ENCODE measurements at regions not wholly inside any gene's neighbourhood (a gene's known extent, or its start where the extent isn't known, plus 50 kb on each side); places are given as distances from the start of the nearest gene placed in this dataset.

GRCh38 chr12:114616081-114616480, 67.9 kb downstream of the TBX3 start:
- peaks cover 10% of the 10 kb centered on the region for H3K9me3 Mint-ChIP-seq (ENCODE audit: low read depth)
- H3K27me3 Mint-ChIP-seq = no peaks in the 10 kb centered on the region
- peaks cover 15% of the 10 kb centered on the region for H3K4me1 Mint-ChIP-seq (ENCODE audit: low read depth)
- no peak for TF ChIP-seq CTCF (IDR thresholded peaks at IDR 0.05; ENCODE audit: unreplicated experiment)
- no peak overlapping the region for H3K4me3 Mint-ChIP-seq (ENCODE audit: low read depth)
- no peak for DNase-seq (ENCODE audit: low spot score, unreplicated experiment)
- peaks cover 2% of the 10 kb centered on the region for H3K36me3 Mint-ChIP-seq (ENCODE audit: insufficient read depth)
- no peak overlapping the region for H3K27ac Mint-ChIP-seq

- Mint-ChIP-seq H3K27ac (no peak overlapping the region), H3K4me1 (ENCODE audit: low read depth) (peaks cover 16% of the 10 kb centered on the region), H3K27me3 (no peaks in the 10 kb centered on the region), H3K4me3 (ENCODE audit: low read depth) (no peak overlapping the region), H3K36me3 (ENCODE audit: insufficient read depth) (peaks cover 2% of the 10 kb centered on the region), H3K9me3 (ENCODE audit: low read depth) (peaks cover 10% of the 10 kb centered on the region)
- DNase-seq (ENCODE audit: low spot score, unreplicated experiment) = no peak
- no peak for TF ChIP-seq CTCF (IDR thresholded peaks at IDR 0.05; ENCODE audit: unreplicated experiment)
Observed at GRCh38 chr12:114614040-114614439, 69.9 kb downstream of the TBX3 start.

- H3K9me3 Mint-ChIP-seq (ENCODE audit: low read depth) = peaks cover 3% of the 10 kb centered on the region
- H3K36me3 Mint-ChIP-seq (ENCODE audit: insufficient read depth) = no peaks in the 10 kb centered on the region
- no peak for DNase-seq (ENCODE audit: low spot score, unreplicated experiment)
- H3K4me3 Mint-ChIP-seq (ENCODE audit: low read depth) = peak overlapping the region; percentile 5
- H3K27ac Mint-ChIP-seq = peak overlapping the region; percentile 72
- TF ChIP-seq CTCF (IDR thresholded peaks at IDR 0.05; ENCODE audit: unreplicated experiment) = no peak
- H3K27me3 Mint-ChIP-seq = no peaks in the 10 kb centered on the region
- peaks cover 19% of the 10 kb centered on the region for H3K4me1 Mint-ChIP-seq (ENCODE audit: low read depth)
Observed at GRCh38 chr12:114612062-114612461, 71.9 kb downstream of the TBX3 start.

GRCh38 chr12:114611145-114612018, 72.6 kb downstream of the TBX3 start:
- Mint-ChIP-seq H3K36me3 (ENCODE audit: insufficient read depth) (no peaks in the 10 kb centered on the region), H3K4me1 (ENCODE audit: low read depth) (peaks cover 19% of the 10 kb centered on the region), H3K27ac (peak overlapping the region; percentile 72), H3K9me3 (ENCODE audit: low read depth) (peaks cover 3% of the 10 kb centered on the region), H3K4me3 (ENCODE audit: low read depth) (no peak overlapping the region), H3K27me3 (no peaks in the 10 kb centered on the region)
- DNase-seq (ENCODE audit: low spot score, unreplicated experiment) = no peak
- TF ChIP-seq CTCF (IDR thresholded peaks at IDR 0.05; ENCODE audit: unreplicated experiment) = no peak

GRCh38 chr12:114608509-114608908, 75.5 kb downstream of the TBX3 start:
- DNase-seq (ENCODE audit: low spot score, unreplicated experiment) = no peak
- Mint-ChIP-seq H3K27me3 (no peaks in the 10 kb centered on the region), H3K4me1 (ENCODE audit: low read depth) (peaks cover 19% of the 10 kb centered on the region), H3K9me3 (ENCODE audit: low read depth) (no peaks in the 10 kb centered on the region), H3K27ac (no peak overlapping the region), H3K36me3 (ENCODE audit: insufficient read depth) (no peaks in the 10 kb centered on the region), H3K4me3 (ENCODE audit: low read depth) (no peak overlapping the region)
- TF ChIP-seq CTCF (IDR thresholded peaks at IDR 0.05; ENCODE audit: unreplicated experiment) = no peak

Measured in progenitor cell of endocrine pancreas (in vitro differentiated cells).